GM18498 (cell line): ENCODE measurements at regions not wholly inside any gene's neighbourhood (a gene's known extent, or its start where the extent isn't known, plus 50 kb on each side); places are given as distances from the start of the nearest gene placed in this dataset.
"Not testable (repeated sequence)": the region's sequence is repeated elsewhere in the genome, so short reads cannot be mapped to it uniquely, and the experiment has no call there.

Source experiments
- ATAC-seq: cut with Tn5 transposase; IDR thresholded peaks from one replicate; pipeline ENCODE4 v1.9.1; 2021; ENCODE audit warnings: mild to moderate bottlenecking, moderate library complexity; ENCODE audit not compliant: unreplicated experiment

- no peak for ATAC-seq
Observed at GRCh38 chr3:153539263-153539662, 377.2 kb downstream of the RAP2B start.

- no peak for ATAC-seq
Observed at GRCh38 chr3:153545471-153545870, 383.4 kb downstream of the RAP2B start.

GRCh38 chr3:153547970-153548369 lies 385.9 kb downstream of the RAP2B start:
- no peak for ATAC-seq

GRCh38 chr3:153549686-153550085 lies 387.7 kb downstream of the RAP2B start:
- not testable (repeated sequence) for ATAC-seq

- no peak for ATAC-seq
Observed at GRCh38 chr3:153551536-153552285, 389.7 kb downstream of the RAP2B start.

- no peak for ATAC-seq
Observed at GRCh38 chr3:153552887-153553604, 391.0 kb downstream of the RAP2B start.

GRCh38 chr3:153553605-153553945 lies 391.5 kb downstream of the RAP2B start:
- ATAC-seq: no peak

GRCh38 chr3:153555919-153556318 lies 393.9 kb downstream of the RAP2B start:
- ATAC-seq: no peak

GRCh38 chr3:153559366-153559765 lies 397.3 kb downstream of the RAP2B start:
- not testable (repeated sequence) for ATAC-seq

GRCh38 chr3:153567011-153567410 lies 405.0 kb downstream of the RAP2B start:
- ATAC-seq: no peak

- no peak for ATAC-seq
Observed at GRCh38 chr3:153567556-153567955, 405.5 kb downstream of the RAP2B start.

GRCh38 chr3:153570481-153570880 lies 408.5 kb downstream of the RAP2B start:
- not testable (repeated sequence) for ATAC-seq

GRCh38 chr3:153572165-153572564 lies 410.1 kb downstream of the RAP2B start:
- no peak for ATAC-seq

GRCh38 chr3:153572654-153573053 lies 410.6 kb downstream of the RAP2B start:
- ATAC-seq: no peak

- ATAC-seq: no peak
Observed at GRCh38 chr3:153573481-153573880, 411.5 kb downstream of the RAP2B start.

- ATAC-seq: no peak
Observed at GRCh38 chr3:153574445-153574844, 412.4 kb downstream of the RAP2B start.

GRCh38 chr3:153577059-153577736 lies 415.2 kb downstream of the RAP2B start:
- peak; percentile 64 for ATAC-seq

GRCh38 chr3:153578046-153578445 lies 416.0 kb downstream of the RAP2B start:
- no peak for ATAC-seq

GRCh38 chr3:153590051-153590450 lies 428.0 kb downstream of the RAP2B start:
- ATAC-seq: no peak

- no peak for ATAC-seq
Observed at GRCh38 chr3:153591561-153592245, 429.7 kb downstream of the RAP2B start.

GRCh38 chr3:153595186-153595815 lies 433.3 kb downstream of the RAP2B start:
- peak; percentile 67 for ATAC-seq
